H1 (cell line): ENCODE measurements at regions not wholly inside any gene's neighbourhood (a gene's known extent, or its start where the extent isn't known, plus 50 kb on each side); places are given as distances from the start of the nearest gene placed in this dataset.

Source experiments
- EP300 ChIP-seq, 2 experiments: IDR thresholded peaks; 1 replicate in 1 of 2; 2 replicates in 1 of 2; pipeline ENCODE4 v1.6.1; 2011 to 2012; ENCODE audit warnings: low read depth in 2 of 2, low read length in 2 of 2, mild to moderate bottlenecking in 2 of 2, borderline replicate concordance in 1 of 2, inconsistent platforms in 1 of 2, moderate library complexity in 1 of 2
- GTF2F1 ChIP-seq: IDR thresholded peaks from 2 replicates; pipeline ENCODE4 v1.6.1; 2012; ENCODE audit warnings: low read depth, low read length, improper control_type of control experiment, borderline replicate concordance

DNA sequence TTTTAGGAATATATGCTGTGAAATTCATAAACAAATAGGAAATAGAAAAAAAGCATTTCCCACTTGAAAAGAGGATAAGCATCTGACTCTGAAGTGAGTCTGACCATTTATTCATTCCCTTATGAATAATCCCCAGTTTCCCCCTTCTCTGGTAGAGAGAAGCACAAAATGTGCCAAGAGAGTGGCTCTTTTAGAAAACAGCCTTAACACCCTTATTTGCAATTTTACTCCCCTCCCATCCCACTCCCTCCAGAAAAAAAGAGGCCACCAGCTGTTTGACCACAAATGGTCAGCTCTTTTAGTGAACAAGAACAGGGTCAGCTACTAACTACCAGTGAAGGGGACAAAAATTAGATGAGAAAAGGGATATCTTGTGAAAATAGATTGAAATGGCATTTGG is 184.5 kb upstream of the ADAMTS9 start (continued):
- TF ChIP-seq GTF2F1, result no peak
- no peak for TF ChIP-seq EP300 (IDR thresholded peaks at IDR 0.05; ENCODE audit: borderline replicate concordance in 1 of 2, low read depth in 2 of 2, low read length in 2 of 2)
- TF ChIP-seq, all 59 proteins: peak for 0
